Activated naive CD4-positive, alpha-beta T cell treated with anti-CD3 and anti-CD28 coated beads for 36 hours (primary cell): ENCODE measurements at regions not wholly inside any gene's neighbourhood (a gene's known extent, or its start where the extent isn't known, plus 50 kb on each side); places are given as distances from the start of the nearest gene placed in this dataset.
"Not testable (repeated sequence)": the region's sequence is repeated elsewhere in the genome, so short reads cannot be mapped to it uniquely, and the experiment has no call there.

Experiments used
- CTCF ChIA-PET: fragments of 350-600 bp; sonication (Branson Sonifier 250); formaldehyde crosslinking; loops from one replicate; lab custom pipeline; 2021; ENCODE audit warnings: antibody characterized with exemption; lab: Charles Lee
- DNase-seq: peaks from one replicate; pipeline ENCODE4 v3.0.0-alpha.2; 2020
- H3K27ac Mint-ChIP-seq: one replicate; pipeline ENCODE4 v1.8.0; 2021; ENCODE audit warnings: mild to moderate bottlenecking, mixed read lengths
- H3K27me3 Mint-ChIP-seq: one replicate; pipeline ENCODE4 v1.8.0; 2021; ENCODE audit warnings: low read depth, mixed read lengths
- H3K36me3 Mint-ChIP-seq: one replicate; pipeline ENCODE4 v1.8.0; 2021; ENCODE audit warnings: low read depth, mixed read lengths
- H3K4me1 Mint-ChIP-seq: one replicate; pipeline ENCODE4 v1.8.0; 2021; ENCODE audit warnings: low read depth, mixed read lengths
- H3K4me3 Mint-ChIP-seq: one replicate; pipeline ENCODE4 v1.8.0; 2021; ENCODE audit warnings: mild to moderate bottlenecking, moderate library complexity, mixed read lengths
- H3K9me3 Mint-ChIP-seq: one replicate; pipeline ENCODE4 v1.8.0; 2021; ENCODE audit warnings: mixed read lengths
- intact Hi-C: fragments of 100-400 bp; cut with micrococcal nuclease; formaldehyde crosslinking; loops from one replicate; pipeline ENCODE4 v1.15.1; 2023

DNA sequence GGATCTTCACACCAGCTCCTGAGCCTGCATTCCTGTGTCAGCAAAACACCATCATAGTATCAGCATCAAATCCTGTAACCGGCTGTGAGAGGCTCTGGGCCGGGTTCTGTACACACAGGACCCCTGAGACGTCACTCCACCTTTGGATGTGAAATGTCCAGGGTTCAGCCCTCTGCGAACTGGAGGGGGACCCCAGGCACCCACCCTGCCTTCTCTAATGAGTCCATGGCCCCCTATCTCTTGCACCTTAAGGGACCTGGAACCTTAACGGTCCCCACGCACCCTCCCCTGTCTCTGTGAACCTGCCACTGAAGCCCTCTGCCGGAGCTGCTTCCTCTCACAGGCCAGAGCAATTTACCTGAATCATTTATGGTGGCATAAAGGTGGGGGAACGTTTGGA is 257.8 kb downstream of the NPHP4 start:
- Mint-ChIP-seq H3K9me3 (no peaks in the 10 kb centered on the region), H3K27me3 (peaks cover 5% of the 10 kb centered on the region), H3K27ac (no peak overlapping the region), H3K4me3 (no peak overlapping the region), H3K36me3 (no peaks in the 10 kb centered on the region), H3K4me1 (peaks cover under 1% of the 10 kb centered on the region)
- intact Hi-C loops: no loop called here
- no peak for DNase-seq
- CTCF ChIA-PET: no interaction called here

DNA sequence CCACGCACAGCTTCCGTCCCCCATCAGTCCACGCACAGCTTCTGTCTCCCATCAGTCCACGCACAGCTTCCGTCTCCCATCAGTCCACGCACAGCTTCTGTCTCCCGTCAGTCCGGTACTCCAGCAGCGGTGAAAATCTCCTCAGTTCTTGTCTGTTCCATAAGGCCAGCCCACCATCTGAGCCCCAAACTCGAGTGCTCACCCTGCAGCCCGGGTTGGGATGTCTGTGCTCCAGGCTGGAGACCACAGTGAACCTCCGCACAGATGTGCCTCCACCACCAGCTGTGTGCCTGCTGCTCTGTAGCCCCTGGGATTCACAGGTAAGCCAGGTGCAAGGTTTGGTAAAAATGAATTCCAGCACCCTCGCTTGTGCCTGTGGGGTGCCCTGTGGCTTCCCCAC is 258.6 kb downstream of the NPHP4 start:
- no peak for DNase-seq
- Mint-ChIP-seq H3K27ac (no peak overlapping the region), H3K36me3 (no peaks in the 10 kb centered on the region), H3K4me1 (no peaks in the 10 kb centered on the region), H3K9me3 (no peaks in the 10 kb centered on the region), H3K4me3 (no peak overlapping the region), H3K27me3 (peaks cover 5% of the 10 kb centered on the region)
- intact Hi-C loops: no loop called here
- CTCF ChIA-PET: no interaction called here

DNA sequence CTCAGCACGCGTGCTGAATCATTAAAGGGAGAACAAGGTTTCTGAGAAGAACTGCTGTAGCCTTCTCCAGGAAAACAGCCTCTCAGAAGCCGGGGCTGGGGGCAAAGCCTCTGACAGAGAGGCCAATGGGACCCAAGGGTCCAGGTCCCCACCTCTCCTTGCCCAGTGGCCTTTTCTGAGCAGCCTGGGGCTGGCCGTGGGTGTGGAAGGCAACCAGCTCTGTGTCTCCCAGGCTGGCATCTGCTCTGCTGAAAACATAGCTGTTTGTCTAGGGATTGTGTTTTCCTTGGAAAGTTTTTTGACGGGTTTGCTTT is 261.2 kb downstream of the NPHP4 start:
- intact Hi-C loops: no loop called here
- H3K27me3 Mint-ChIP-seq: peaks cover 5% of the 10 kb centered on the region
- H3K27ac Mint-ChIP-seq: no peak overlapping the region
- H3K9me3 Mint-ChIP-seq: no peaks in the 10 kb centered on the region
- CTCF ChIA-PET: no interaction called here
- no peak overlapping the region for H3K4me3 Mint-ChIP-seq
- no peaks in the 10 kb centered on the region for H3K4me1 Mint-ChIP-seq
- no peak for DNase-seq
- no peaks in the 10 kb centered on the region for H3K36me3 Mint-ChIP-seq

DNA sequence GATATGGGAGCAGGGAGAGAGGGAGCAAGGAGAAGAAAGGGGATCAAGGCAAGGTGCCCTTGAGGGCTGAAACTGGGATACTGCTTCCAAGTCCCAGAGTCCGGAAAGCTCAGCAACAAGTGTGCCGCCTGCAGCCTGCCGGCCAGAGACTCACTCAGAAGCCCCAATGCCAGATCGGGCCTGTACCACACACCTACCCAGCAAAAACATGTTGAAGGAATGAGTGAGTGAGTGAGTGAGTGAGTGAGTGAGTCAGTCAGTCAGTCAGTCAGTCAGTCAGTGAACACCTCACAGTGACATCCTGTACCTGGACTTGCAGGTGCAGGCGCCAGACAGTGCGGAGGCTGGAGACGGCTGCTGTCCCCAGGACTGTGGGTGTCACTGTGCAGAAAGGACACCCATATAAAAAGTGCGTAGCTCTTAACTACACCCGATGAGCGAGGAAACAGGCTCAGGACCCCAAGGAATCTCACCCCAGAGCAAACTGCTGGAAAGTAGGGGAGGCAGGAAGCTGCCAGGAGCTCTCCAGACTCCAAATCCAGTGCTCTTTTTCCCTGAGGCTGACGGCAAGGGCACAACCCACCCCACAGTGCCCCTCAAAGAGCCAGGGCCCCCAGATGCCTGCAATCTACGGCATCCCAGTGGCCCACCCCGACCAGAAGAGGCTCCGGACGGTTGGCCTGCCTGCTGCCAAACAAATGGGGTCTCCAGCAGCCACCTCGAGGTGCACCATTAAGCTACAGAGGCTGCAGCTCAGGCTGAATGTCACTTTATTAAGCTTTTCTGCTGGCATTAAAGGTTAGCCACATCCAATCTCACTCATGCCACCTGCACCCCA is 261.7 kb downstream of the NPHP4 start:
- Mint-ChIP-seq H3K4me1 (no peaks in the 10 kb centered on the region), H3K4me3 (no peak overlapping the region), H3K36me3 (no peaks in the 10 kb centered on the region), H3K27me3 (peaks cover 5% of the 10 kb centered on the region), H3K9me3 (no peaks in the 10 kb centered on the region), H3K27ac (no peak overlapping the region)
- intact Hi-C loops: no loop called here
- DNase-seq: no peak
- CTCF ChIA-PET: no interaction called here

DNA sequence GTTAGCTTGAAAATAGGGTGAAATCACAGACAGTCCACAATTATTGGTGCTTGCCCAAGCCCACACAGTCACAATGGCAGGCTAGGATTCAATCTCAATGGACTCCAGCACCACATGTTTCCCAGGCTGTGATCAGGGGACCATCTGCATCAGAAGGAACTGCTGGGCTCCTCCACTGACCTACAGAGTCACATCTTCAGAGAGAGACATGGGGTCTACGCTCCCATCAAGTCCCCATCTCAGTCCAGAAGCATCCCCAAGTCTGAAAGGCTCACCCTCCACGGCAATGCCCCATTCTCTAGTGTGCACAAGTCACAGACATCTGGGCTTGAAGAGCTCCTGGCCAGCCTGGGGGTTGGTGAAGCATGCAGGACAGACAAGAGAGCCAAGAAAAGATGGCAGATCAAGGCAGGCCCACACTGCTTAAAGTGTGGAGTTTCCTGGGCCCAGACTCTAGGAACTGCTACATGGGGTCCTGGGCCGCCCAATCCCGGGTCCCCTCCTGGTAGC is 262.5 kb downstream of the NPHP4 start:
- no peaks in the 10 kb centered on the region for H3K4me1 Mint-ChIP-seq
- no peak overlapping the region for H3K4me3 Mint-ChIP-seq
- no peaks in the 10 kb centered on the region for H3K36me3 Mint-ChIP-seq
- intact Hi-C loops: no loop called here
- H3K9me3 Mint-ChIP-seq: no peaks in the 10 kb centered on the region
- peaks cover 3% of the 10 kb centered on the region for H3K27me3 Mint-ChIP-seq
- DNase-seq: no peak
- no peak overlapping the region for H3K27ac Mint-ChIP-seq
- CTCF ChIA-PET: no interaction called here

DNA sequence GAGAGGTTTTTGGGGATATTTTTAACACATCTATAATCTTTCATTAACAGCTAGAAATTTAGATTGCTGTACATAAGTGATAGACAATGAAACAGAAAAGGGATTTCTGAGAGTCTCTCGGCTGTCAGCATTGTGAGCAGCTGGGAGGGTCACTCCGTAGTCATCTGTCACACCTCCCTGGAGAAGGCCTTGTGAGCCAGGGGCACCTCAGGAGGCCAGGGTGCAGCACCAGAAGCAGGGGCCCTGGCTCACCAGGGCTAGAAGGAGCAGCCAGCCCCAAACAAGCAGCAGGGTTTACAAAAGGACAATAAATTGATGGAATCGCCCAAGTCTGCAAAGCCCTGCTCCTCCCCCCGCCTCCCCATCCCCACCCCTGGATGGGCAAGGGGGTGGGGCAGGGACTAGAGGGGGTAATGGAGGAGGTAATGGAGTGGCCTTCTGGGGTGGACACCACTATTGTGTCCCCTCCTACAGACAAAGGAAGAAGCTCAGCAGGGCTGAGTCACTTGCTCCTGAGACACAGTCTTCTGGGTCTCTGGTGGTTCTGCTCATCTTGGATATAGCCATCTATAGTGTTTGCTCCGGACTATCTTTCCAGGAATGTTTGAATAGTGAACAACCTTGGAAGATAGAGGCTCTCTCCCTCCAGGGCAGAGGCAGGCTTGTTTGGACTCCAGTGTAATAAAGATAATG is 263.4 kb downstream of the NPHP4 start:
- DNase-seq: no peak
- Mint-ChIP-seq H3K27me3 (no peaks in the 10 kb centered on the region), H3K27ac (no peak overlapping the region), H3K9me3 (no peaks in the 10 kb centered on the region), H3K4me1 (no peaks in the 10 kb centered on the region), H3K36me3 (no peaks in the 10 kb centered on the region), H3K4me3 (no peak overlapping the region)
- CTCF ChIA-PET: no interaction called here
- intact Hi-C loops: no loop called here

GRCh38 chr1:5727871-5728643 is 264.2 kb downstream of the NPHP4 start:
- DNase-seq: no peak
- no peaks in the 10 kb centered on the region for H3K27me3 Mint-ChIP-seq
- no peak overlapping the region for H3K27ac Mint-ChIP-seq
- no peaks in the 10 kb centered on the region for H3K36me3 Mint-ChIP-seq
- H3K9me3 Mint-ChIP-seq: no peaks in the 10 kb centered on the region
- no peaks in the 10 kb centered on the region for H3K4me1 Mint-ChIP-seq
- CTCF ChIA-PET: no interaction called here
- H3K4me3 Mint-ChIP-seq: no peak overlapping the region
- intact Hi-C loops: no loop called here

- no peaks in the 10 kb centered on the region for H3K4me1 Mint-ChIP-seq
- DNase-seq: no peak
- CTCF ChIA-PET: no interaction called here
- no peak overlapping the region for H3K27ac Mint-ChIP-seq
- H3K4me3 Mint-ChIP-seq: no peak overlapping the region
- H3K36me3 Mint-ChIP-seq: no peaks in the 10 kb centered on the region
- no peaks in the 10 kb centered on the region for H3K9me3 Mint-ChIP-seq
- intact Hi-C loops: no loop called here
- H3K27me3 Mint-ChIP-seq: no peaks in the 10 kb centered on the region
Measured at GRCh38 chr1:5727191-5727590, 265.0 kb downstream of the NPHP4 start.

DNA sequence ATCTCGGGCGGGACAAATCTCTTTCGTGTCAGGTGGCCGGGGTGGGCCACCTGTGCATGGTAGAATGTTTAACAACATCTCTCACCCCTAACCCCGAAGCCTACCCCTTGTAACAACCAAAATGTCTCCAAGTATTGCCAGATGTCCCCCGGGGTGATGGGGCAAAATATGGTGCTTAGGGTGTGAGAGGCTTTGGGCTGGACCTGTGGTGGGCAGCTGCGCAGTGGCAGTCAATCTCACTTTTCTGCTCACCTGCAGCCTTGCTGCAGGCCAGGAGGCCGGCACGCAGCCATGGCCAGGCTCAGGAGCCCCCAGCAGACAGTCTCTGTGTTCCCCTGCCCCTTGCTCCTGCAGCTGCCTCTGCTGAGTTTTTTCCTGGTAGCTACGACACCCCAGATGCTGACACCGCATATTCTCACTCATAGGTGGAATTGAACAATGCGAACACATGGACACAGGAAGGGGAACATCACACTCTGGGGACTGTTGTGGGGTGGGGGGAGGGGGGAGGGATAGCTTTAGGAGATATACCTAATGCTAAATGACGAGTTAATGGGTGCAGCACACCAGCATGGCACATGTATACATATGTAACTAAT is 265.5 kb downstream of the NPHP4 start:
- H3K4me1 Mint-ChIP-seq, H3K27me3 Mint-ChIP-seq, DNase-seq, H3K36me3 Mint-ChIP-seq, intact Hi-C loops, CTCF ChIA-PET, H3K4me3 Mint-ChIP-seq, H3K9me3 Mint-ChIP-seq, H3K27ac Mint-ChIP-seq: not testable (repeated sequence)

- no peak overlapping the region for H3K27ac Mint-ChIP-seq
- no peaks in the 10 kb centered on the region for H3K4me1 Mint-ChIP-seq
- CTCF ChIA-PET: no interaction called here
- H3K27me3 Mint-ChIP-seq: no peaks in the 10 kb centered on the region
- H3K4me3 Mint-ChIP-seq: no peak overlapping the region
- intact Hi-C loops: no loop called here
- H3K36me3 Mint-ChIP-seq: no peaks in the 10 kb centered on the region
- DNase-seq: no peak
- no peaks in the 10 kb centered on the region for H3K9me3 Mint-ChIP-seq
Measured at GRCh38 chr1:5725855-5726585, 266.2 kb downstream of the NPHP4 start.

GRCh38 chr1:5725406-5725805 is 266.8 kb downstream of the NPHP4 start:
- H3K27ac Mint-ChIP-seq: no peak overlapping the region
- H3K9me3 Mint-ChIP-seq: no peaks in the 10 kb centered on the region
- intact Hi-C loops: no loop called here
- no peaks in the 10 kb centered on the region for H3K4me1 Mint-ChIP-seq
- no peaks in the 10 kb centered on the region for H3K36me3 Mint-ChIP-seq
- H3K4me3 Mint-ChIP-seq: no peak overlapping the region
- no peaks in the 10 kb centered on the region for H3K27me3 Mint-ChIP-seq
- CTCF ChIA-PET: no interaction called here
- DNase-seq: no peak

GRCh38 chr1:5724847-5725246 is 267.4 kb downstream of the NPHP4 start:
- no peaks in the 10 kb centered on the region for H3K4me1 Mint-ChIP-seq
- H3K36me3 Mint-ChIP-seq: no peaks in the 10 kb centered on the region
- no peaks in the 10 kb centered on the region for H3K9me3 Mint-ChIP-seq
- DNase-seq: no peak
- H3K27me3 Mint-ChIP-seq: no peaks in the 10 kb centered on the region
- H3K4me3 Mint-ChIP-seq: no peak overlapping the region
- CTCF ChIA-PET: no interaction called here
- no peak overlapping the region for H3K27ac Mint-ChIP-seq
- intact Hi-C loops: no loop called here
